Thoracic aorta (tissue), 2 donors: ENCODE measurements at regions not wholly inside any gene's neighbourhood (a gene's known extent, or its start where the extent isn't known, plus 50 kb on each side); places are given as distances from the start of the nearest gene placed in this dataset.

ENCODE experiments used
- ATAC-seq: fragments of 150-250 bp; one replicate; pipeline ENCODE4 v1.8.0; 2017; ENCODE audit warnings: low read depth; ENCODE audit not compliant: insufficient number of reproducible peaks, low FRiP score
- DNase-seq: peaks from one replicate; pipeline ENCODE4 v3.0.0-alpha.2; 2020; ENCODE audit warnings: low spot score
- H3K27ac ChIP-seq, 2 donors: fragments of 200-600 bp; sonication (generic); 1 replicate in 1 of 2; 2 replicates in 1 of 2; pipeline ENCODE4 v1.5.1; 2016; ENCODE audit warnings: mild to moderate bottlenecking in 2 of 2, moderate library complexity in 2 of 2
- H3K27me3 ChIP-seq: fragments of 200-600 bp; sonication (generic); replicated peaks from 2 replicates; pipeline ENCODE4 v1.6.0; 2016; ENCODE audit warnings: mild to moderate bottlenecking; ENCODE audit not compliant: insufficient read depth
- H3K36me3 ChIP-seq: fragments of 200-600 bp; sonication (generic); one replicate; pipeline ENCODE4 v1.5.1; 2016
- H3K4me1 ChIP-seq, 2 donors: fragments of 200-600 bp; sonication (generic); 1 replicate in 1 of 2; 2 replicates in 1 of 2; pipeline versions ENCODE4 v1.5.1 to v1.6.0; 2016; ENCODE audit warnings: low read depth in 2 of 2, mild to moderate bottlenecking in 1 of 2; ENCODE audit not compliant: control insufficient read depth in 1 of 2
- H3K4me3 ChIP-seq: fragments of 200-600 bp; sonication (generic); 2 replicates; pipeline ENCODE4 v1.5.1; 2016; ENCODE audit warnings: mild to moderate bottlenecking
- H3K9me3 ChIP-seq: fragments of 200-600 bp; sonication (generic); 2 replicates; pipeline ENCODE4 v1.5.1; 2016
- TF ChIP-seq, protein P1 (sequence below): fragments of 200-600 bp; sonication (generic); IDR thresholded peaks from one replicate; pipeline ENCODE4 v1.5.1; 2019; ENCODE audit warnings: antibody characterized with exemption

DNA sequence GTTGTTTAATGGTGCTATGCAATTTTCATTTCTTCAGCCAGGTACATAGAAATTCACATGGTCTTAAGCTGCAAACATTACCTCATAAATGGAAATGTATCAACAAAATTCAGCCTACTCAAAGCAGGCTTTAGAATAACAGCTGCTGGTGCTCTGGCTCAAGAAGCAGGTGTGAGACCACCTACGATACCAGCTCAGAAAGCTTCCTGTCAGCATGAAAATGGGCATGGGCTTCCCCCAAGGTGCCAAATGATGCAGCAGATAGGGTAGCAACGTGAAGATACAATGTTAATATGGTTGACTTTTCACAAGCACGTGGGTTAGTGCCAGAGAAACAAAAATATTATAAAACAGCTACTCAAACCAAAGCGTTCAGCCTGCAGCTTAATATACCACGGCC, 343.4 kb upstream of the PRICKLE1 start:
- no peak for ATAC-seq
- H3K4me3 ChIP-seq, result no peak overlapping the region
- no peaks in the 10 kb centered on the region for H3K27me3 ChIP-seq
- H3K36me3 ChIP-seq, result no peaks in the 10 kb centered on the region
- no peak for DNase-seq
- TF ChIP-seq, protein P1, sequence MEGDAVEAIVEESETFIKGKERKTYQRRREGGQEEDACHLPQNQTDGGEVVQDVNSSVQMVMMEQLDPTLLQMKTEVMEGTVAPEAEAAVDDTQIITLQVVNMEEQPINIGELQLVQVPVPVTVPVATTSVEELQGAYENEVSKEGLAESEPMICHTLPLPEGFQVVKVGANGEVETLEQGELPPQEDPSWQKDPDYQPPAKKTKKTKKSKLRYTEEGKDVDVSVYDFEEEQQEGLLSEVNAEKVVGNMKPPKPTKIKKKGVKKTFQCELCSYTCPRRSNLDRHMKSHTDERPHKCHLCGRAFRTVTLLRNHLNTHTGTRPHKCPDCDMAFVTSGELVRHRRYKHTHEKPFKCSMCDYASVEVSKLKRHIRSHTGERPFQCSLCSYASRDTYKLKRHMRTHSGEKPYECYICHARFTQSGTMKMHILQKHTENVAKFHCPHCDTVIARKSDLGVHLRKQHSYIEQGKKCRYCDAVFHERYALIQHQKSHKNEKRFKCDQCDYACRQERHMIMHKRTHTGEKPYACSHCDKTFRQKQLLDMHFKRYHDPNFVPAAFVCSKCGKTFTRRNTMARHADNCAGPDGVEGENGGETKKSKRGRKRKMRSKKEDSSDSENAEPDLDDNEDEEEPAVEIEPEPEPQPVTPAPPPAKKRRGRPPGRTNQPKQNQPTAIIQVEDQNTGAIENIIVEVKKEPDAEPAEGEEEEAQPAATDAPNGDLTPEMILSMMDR, result no peak
- H3K27ac ChIP-seq, result no peak overlapping the region
- no peaks in the 10 kb centered on the region for H3K9me3 ChIP-seq
- H3K4me1 ChIP-seq, result no peaks in the 10 kb centered on the region

DNA sequence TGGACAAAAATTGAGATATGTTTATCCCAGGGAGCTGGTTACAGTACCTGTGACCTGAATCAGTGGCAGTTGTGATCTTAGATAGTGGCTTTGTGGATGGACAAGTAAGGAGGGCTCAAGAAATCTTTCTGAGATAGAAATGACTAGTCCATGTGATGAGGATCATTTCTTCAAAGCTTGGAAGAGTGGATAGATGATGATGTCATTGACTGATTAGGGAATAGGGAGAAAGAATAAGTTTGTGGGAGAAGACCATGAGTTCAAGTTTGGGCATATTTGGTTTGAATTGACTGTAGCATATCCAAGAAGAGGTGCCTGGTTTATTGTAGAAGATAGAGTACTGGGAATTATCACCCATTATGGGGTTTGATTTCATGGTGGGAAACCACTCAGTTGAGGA, 336.7 kb upstream of the PRICKLE1 start:
- no peak for ATAC-seq
- no peak overlapping the region for H3K27ac ChIP-seq

DNA sequence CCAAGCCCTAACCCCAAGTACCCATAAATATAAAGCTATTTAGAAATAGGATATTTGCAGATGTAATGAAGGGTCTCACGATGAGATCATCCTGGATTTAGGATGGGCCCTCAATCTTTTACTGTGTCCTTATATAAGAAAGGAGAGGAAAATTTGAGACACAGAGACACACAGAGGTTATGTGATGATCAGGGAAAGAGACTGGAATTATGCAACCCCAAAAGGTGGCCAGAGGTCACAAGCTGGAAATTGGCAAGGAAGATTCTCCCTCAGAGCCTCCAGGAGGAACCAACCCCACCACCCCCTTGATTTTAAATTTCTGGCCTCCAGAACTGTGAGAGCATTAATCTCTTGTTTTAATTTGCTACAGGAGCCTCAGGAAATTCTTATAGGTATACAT, 334.9 kb upstream of the PRICKLE1 start:
- peaks cover 0 to 7% of the 10 kb centered on the region in 2 donors for H3K4me1 ChIP-seq

More for the DNA sequence above, 336.7 kb upstream of the PRICKLE1 start:
- no peaks in the 10 kb centered on the region for H3K9me3 ChIP-seq
- no peak overlapping the region for H3K4me3 ChIP-seq
- TF ChIP-seq, protein P1, result no peak
- H3K27me3 ChIP-seq, result no peaks in the 10 kb centered on the region
- H3K36me3 ChIP-seq, result no peaks in the 10 kb centered on the region
- peaks cover 0 to 7% of the 10 kb centered on the region in 2 donors for H3K4me1 ChIP-seq
- DNase-seq, result no peak

DNA sequence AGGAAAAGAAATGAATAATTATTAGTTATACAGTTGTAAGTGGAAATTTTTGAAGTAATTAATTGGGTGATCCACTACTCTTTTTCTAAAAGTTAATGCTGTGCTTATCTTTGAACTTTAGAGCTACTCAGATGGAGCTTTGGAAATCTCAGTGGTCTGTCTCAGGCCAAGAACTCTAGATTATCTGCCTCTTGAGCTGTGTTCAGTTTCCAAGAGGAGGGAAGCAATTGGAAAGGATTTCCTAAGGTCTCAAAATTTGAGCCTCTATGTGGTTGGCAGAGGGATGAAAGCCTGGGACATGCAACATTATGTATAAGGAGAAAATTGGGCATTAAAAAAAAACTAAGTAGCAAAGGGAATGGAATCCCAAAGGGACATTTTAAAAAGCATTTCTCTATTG, 334.0 kb upstream of the PRICKLE1 start:
- DNase-seq (no peak), ATAC-seq (no peak)
- no peaks in the 10 kb centered on the region for H3K27me3 ChIP-seq
- H3K4me3 ChIP-seq, result no peak overlapping the region
- peaks cover 0 to 7% of the 10 kb centered on the region in 2 donors for H3K4me1 ChIP-seq
- H3K27ac ChIP-seq, result no peak overlapping the region
- TF ChIP-seq, protein P1, result no peak
- H3K36me3 ChIP-seq, result no peaks in the 10 kb centered on the region
- H3K9me3 ChIP-seq, result no peaks in the 10 kb centered on the region

More for the DNA sequence above, 334.9 kb upstream of the PRICKLE1 start:
- DNase-seq (no peak), ATAC-seq (no peak)
- no peaks in the 10 kb centered on the region for H3K36me3 ChIP-seq
- TF ChIP-seq, protein P1, result no peak
- H3K4me3 ChIP-seq, result no peak overlapping the region
- no peaks in the 10 kb centered on the region for H3K27me3 ChIP-seq
- no peaks in the 10 kb centered on the region for H3K9me3 ChIP-seq
- H3K27ac ChIP-seq, result no peak overlapping the region

DNA sequence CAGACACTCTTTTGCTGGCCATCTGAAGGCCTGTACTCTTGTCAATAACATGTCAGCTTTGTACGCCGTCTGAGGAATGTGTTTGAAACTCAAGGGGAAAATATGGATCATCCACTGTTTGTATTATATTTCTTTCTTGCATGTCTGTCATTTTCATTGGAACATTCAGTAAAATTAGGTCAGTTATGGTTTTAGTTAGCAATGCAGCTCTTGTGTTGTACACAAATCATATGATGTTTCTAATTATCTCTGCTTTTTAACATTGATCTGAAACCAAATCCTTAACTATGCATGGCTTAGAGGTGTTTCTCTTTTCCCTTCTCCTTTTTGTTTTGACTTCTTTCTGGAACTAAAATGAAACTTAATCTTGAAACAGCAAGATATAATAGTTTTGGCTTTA, 333.6 kb upstream of the PRICKLE1 start:
- no peaks in the 10 kb centered on the region for H3K27me3 ChIP-seq
- H3K4me3 ChIP-seq, result no peak overlapping the region
- DNase-seq (no peak), ATAC-seq (no peak)
- no peaks in the 10 kb centered on the region for H3K9me3 ChIP-seq
- no peaks in the 10 kb centered on the region for H3K36me3 ChIP-seq
- peaks cover 0 to 7% of the 10 kb centered on the region in 2 donors for H3K4me1 ChIP-seq
- TF ChIP-seq, protein P1, result no peak
- H3K27ac ChIP-seq, result no peak overlapping the region
